ENCODE measurements at regions not wholly inside any gene's neighbourhood (a gene's known extent, or its start where the extent isn't known, plus 50 kb on each side); places are given as distances from the start of the nearest gene placed in this dataset.

DNA sequence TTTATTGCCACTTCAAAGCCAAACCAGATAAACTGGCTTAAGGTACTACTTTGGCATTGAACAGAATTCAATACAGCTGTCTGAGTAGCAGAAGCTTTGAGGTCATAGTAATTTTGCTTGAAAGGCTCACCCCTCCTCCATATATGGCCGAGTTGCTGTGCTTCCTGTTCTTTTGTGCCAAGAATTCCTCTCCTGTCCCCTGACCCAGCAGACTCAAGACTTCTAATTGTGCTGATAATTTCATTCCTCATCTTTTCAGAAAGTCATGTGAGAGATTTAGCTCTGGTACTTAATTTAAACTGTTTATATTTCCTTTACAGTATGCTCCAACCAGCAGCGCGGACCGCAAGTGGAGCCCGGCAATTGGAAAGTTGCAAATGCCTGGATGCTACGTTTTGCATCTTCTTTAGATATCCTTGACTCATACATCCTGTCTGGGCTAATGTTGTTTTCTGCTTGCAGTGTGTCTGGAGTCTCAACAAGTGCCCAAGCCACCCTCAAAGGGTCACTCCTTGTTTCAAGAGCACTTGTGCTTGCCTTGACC is 373.4 kb downstream of the PDGFC start:
- Histone ChIP-seq H3K36me3 (ENCODE audit: insufficient read depth) (no peaks in the 10 kb centered on the region), H3K4me3 (ENCODE audit: low read depth, low read length) (no peak overlapping the region), H3K27ac (ENCODE audit: low read depth) (no peak overlapping the region), H3K4me1 (ENCODE audit: insufficient read depth) (peaks cover 2% of the 10 kb centered on the region)
- DNase-seq (ENCODE audit: extremely low spot score): no peak
- 21% methylated on average over 6 of the region's 6 CpGs for WGBS

DNA sequence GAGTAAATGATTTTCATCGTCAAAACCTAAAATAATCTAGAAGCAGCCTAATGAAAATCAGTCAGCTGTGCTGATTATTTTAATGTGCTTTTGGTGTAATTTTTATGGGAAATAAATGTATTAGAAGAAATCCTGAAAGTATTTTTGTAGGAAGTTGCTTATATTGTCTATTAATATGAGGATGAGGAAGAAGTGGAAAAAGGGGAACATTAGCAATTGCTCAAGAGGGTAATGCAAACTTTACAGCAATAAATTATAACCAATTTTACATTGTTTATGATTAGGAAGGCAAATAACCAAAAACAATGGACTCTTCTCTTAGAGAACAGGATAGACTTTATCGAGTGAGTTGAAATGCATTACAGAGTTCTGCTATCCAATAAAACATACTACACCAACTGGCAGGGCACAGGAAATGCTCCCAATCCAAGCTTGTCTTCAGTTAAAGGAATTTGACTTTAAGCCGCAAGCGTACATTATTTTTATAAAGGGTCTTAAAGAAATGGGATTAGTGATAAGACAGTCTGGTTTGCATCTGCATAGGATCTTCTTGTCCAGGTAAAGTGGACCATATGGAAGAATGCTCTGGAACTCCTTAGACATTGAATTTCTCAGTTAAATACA is 374.8 kb downstream of the PDGFC start:
- DNase-seq (ENCODE audit: extremely low spot score): no peak
- H3K27ac ChIP-seq (ENCODE audit: low read depth): no peak overlapping the region
- WGBS: 74% methylated on average over 4 of the region's 4 CpGs

DNA sequence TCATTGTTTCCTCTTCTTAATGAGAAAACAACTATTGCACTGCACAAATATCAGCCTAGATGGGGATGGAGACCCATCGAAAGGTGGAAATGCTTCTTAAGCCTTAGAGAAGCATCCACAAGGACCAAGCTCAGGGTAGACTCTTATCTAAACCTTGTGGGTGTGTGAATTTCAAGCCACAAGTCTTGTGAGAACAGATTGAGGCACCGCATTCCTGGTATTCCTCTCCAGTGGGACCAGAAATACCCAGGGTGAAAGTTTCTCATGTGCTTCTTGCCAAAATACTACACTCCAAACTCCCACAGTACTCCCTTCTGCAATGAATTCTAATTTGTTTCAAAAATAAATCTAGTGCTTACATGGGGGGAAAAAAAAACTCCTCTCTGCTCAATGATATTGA is 375.6 kb downstream of the PDGFC start:
- WGBS: 80% methylated on average over 2 of the region's 2 CpGs
- DNase-seq (ENCODE audit: extremely low spot score): no peak
- H3K27ac ChIP-seq (ENCODE audit: low read depth): no peak overlapping the region

More for the DNA sequence above, 374.8 kb downstream of the PDGFC start:
- peaks cover 2% of the 10 kb centered on the region for H3K4me1 ChIP-seq (ENCODE audit: insufficient read depth)
- no peak overlapping the region for H3K4me3 ChIP-seq (ENCODE audit: low read depth, low read length)
- H3K36me3 ChIP-seq (ENCODE audit: insufficient read depth): no peaks in the 10 kb centered on the region

DNA sequence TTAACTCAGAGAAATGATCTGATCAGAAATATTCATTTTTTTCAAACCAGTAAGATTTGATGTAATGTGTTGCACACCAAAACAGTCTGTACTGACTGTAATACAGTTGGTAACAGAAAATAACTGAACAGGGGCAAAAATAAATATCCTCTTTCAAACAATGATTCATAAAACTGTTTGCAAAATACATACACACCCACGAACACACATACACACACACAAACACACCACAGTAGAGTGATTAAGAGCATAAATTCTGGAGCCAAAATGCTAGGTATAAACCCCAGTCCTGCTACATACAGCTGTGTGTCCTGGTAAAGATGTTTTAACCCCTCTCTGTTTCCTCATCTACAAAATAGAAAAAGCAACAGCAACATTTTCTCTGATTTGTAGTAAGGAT is 376.6 kb downstream of the PDGFC start:
- Histone ChIP-seq H3K4me3 (ENCODE audit: low read depth, low read length) (no peak overlapping the region), H3K4me1 (ENCODE audit: insufficient read depth) (peaks cover 2% of the 10 kb centered on the region), H3K27ac (ENCODE audit: low read depth) (no peak overlapping the region), H3K36me3 (ENCODE audit: insufficient read depth) (no peaks in the 10 kb centered on the region)
- no peak for DNase-seq (ENCODE audit: extremely low spot score)
- WGBS: 31% methylated on average over 1 of the region's 1 CpG

More for the DNA sequence above, 375.6 kb downstream of the PDGFC start:
- no peak overlapping the region for H3K4me3 ChIP-seq (ENCODE audit: low read depth, low read length)
- H3K36me3 ChIP-seq (ENCODE audit: insufficient read depth): no peaks in the 10 kb centered on the region
- peaks cover 2% of the 10 kb centered on the region for H3K4me1 ChIP-seq (ENCODE audit: insufficient read depth)

DNA sequence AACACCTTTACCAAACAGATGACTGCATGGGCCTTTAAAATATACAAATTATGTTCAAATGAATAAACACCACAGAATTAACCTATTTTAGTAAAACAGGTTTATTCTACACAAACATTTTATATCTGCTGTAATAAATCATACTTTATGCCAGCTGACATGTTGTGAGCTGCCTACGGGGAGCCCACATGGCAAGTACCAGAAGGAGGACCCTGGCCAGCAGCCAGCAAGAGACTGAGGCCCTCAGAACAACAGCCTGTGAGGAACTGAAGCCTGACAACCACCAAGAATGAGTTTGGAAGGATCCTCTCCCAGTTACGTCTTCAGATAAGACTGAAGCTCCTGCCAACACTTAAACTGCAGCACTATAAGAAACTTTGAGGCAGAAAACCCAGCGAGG is 377.0 kb downstream of the PDGFC start:
- no peak for DNase-seq (ENCODE audit: extremely low spot score)
- WGBS: 19% methylated on average over 3 of the region's 3 CpGs
- Histone ChIP-seq H3K36me3 (ENCODE audit: insufficient read depth) (no peaks in the 10 kb centered on the region), H3K4me3 (ENCODE audit: low read depth, low read length) (no peak overlapping the region), H3K4me1 (ENCODE audit: insufficient read depth) (peaks cover 2% of the 10 kb centered on the region), H3K27ac (ENCODE audit: low read depth) (no peak overlapping the region)

DNA sequence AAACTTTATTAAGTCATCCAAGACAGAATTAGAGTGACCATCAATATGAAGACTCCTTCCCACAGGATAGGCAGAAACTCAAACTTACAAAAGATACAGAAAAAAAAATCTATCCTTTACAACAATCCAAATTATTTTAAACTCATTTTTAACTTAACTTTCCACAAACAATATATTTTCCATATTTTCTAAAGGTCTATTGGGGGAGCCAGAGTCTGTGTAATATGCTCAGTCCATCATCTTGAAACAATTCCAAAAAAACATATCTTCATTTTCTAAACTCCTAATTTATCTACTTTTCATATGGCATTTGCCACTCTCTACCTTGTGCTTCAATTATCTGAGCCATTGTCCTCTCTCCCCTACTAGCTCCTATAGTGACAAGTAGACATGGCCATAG is 378.1 kb downstream of the PDGFC start:
- Histone ChIP-seq H3K27ac (ENCODE audit: low read depth) (no peak overlapping the region), H3K4me3 (ENCODE audit: low read depth, low read length) (no peak overlapping the region), H3K4me1 (ENCODE audit: insufficient read depth) (peaks cover 2% of the 10 kb centered on the region), H3K36me3 (ENCODE audit: insufficient read depth) (no peaks in the 10 kb centered on the region)
- no peak for DNase-seq (ENCODE audit: extremely low spot score)

DNA sequence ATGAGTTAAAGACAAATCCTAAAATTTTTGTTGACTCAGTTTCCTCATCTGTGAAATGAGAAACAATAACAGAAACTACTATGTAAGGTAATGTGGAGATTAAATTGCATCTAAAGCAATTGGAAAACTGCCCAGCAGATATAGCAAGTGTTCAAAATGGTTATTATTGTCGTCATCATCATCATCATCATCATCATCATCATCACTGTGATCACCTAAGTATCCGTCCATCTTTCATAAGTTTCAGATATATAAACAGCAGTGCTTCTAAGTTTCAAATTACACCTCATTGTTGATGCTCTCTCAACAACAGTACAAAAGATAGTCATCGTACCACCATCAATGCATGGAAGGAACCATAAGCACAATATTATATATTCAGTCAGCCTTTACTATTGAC is 379.9 kb downstream of the PDGFC start:
- no peak overlapping the region for H3K4me3 ChIP-seq (ENCODE audit: low read depth, low read length)
- WGBS: 93% methylated on average over 3 of the region's 3 CpGs
- H3K36me3 ChIP-seq (ENCODE audit: insufficient read depth): no peaks in the 10 kb centered on the region
- H3K4me1 ChIP-seq (ENCODE audit: insufficient read depth): peaks cover 2% of the 10 kb centered on the region
- H3K27ac ChIP-seq (ENCODE audit: low read depth): no peak overlapping the region
- no peak for DNase-seq (ENCODE audit: extremely low spot score)

DNA sequence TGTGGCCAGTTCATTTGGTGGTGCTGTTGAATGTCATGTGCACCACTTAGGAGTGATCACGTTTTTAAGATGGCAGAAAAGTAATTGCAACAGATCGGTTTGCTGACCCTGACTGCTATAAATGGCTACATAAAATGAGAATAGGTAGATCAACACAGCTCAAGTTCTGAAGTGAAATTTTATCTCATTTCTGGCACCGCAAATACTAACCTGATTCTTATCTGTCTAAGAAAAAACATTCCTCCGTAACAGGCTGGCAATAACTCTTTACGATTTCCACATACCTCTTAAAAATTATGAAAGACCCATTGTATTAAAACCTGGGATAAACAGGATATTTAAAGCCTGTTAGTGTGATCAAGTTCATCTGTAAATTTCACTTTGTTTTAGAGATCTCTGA is 387.5 kb downstream of the PDGFC start:
- H3K27ac ChIP-seq (ENCODE audit: low read depth): no peak overlapping the region
- WGBS: 66% methylated on average over 5 of the region's 5 CpGs
- no peak for DNase-seq (ENCODE audit: extremely low spot score)
- H3K4me1 ChIP-seq (ENCODE audit: insufficient read depth): no peaks in the 10 kb centered on the region
- H3K4me3 ChIP-seq (ENCODE audit: low read depth, low read length): no peak overlapping the region
- peaks cover 2% of the 10 kb centered on the region for H3K36me3 ChIP-seq (ENCODE audit: insufficient read depth)

DNA sequence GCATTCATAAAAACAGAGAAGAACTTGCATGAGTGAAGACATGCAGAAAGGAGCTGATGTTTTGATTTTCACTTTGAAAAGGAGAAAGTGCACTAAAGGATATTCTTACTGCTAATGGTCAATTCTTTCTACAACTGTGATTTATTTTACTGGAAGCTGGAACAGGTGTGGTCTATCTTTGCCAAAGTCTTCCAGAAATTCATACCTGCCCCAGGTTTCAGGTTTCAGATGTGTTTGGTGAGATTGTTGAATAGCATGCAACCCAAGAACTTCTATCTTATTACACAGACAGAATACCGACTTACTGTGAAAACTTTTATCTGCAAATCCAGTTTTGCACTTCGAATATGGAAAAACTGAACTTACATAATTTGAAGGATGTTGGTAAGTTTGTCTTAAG is 388.3 kb downstream of the PDGFC start:
- WGBS: 83% methylated on average over 2 of the region's 2 CpGs
- Histone ChIP-seq H3K4me1 (ENCODE audit: insufficient read depth) (no peaks in the 10 kb centered on the region), H3K27ac (ENCODE audit: low read depth) (no peak overlapping the region), H3K36me3 (ENCODE audit: insufficient read depth) (peaks cover 2% of the 10 kb centered on the region), H3K4me3 (ENCODE audit: low read depth, low read length) (no peak overlapping the region)
- no peak for DNase-seq (ENCODE audit: extremely low spot score)

DNA sequence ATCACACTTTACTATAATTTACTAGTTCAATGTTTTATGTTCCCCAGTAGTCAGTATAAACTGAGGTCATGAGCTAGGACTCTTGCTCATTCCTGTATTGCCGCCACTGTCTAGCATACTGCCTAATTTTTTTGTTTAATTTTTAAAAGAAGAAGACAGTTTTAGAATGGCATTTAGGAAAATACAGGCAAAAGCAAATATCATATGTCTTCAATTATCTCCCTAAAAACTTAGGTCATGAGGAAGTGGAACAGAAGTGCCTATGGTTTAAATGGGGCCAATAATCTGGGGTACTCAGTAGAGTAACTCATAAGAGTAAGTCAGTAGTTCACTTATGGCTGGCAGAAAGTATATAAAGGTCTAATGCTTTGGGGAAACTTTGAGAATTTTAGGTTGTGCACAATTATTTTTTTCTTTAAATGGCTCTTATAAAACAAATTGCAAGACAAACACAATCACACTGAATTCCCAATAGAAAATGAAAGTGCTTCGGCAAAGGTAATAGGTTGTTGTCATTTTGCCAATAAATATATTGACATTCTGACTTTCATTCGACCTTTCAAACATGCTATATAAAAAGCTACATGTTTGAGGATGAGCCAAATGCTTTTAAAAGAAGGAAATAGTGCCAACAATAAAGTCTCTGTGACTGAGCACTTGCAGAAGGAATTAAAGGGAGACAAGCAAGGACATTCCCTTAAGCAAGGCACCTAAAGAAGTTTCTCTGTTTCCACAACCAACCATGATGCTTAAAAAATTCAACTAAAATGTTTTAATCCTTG is 390.1 kb downstream of the PDGFC start:
- no peaks in the 10 kb centered on the region for H3K4me1 ChIP-seq (ENCODE audit: insufficient read depth)
- WGBS: 49% methylated on average over 3 of the region's 3 CpGs
- no peak overlapping the region for H3K27ac ChIP-seq (ENCODE audit: low read depth)
- H3K4me3 ChIP-seq (ENCODE audit: low read depth, low read length): no peak overlapping the region
- no peak for DNase-seq (ENCODE audit: extremely low spot score)
- H3K36me3 ChIP-seq (ENCODE audit: insufficient read depth): peaks cover 2% of the 10 kb centered on the region

DNA sequence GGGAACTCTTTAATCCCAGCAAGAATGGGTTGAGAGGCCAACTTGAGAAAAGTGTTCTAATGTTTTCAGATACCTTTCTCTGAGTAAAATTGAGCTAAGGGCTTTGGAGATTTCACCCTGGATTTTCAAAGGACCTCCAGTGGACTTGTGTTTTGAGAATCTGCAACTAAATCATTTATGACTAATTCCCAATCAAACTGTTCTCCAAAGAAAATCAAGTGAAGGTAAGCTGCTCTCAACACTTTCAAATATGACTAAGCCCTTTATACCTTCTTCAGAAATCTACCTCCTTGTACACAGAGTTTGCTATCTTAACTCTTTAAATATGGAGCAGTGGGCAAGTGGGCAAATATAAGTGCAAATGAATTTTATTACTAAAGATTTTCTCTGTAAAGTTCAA is 392.9 kb downstream of the PDGFC start:
- no peaks in the 10 kb centered on the region for H3K4me1 ChIP-seq (ENCODE audit: insufficient read depth)
- H3K27ac ChIP-seq (ENCODE audit: low read depth): no peak overlapping the region
- no peak overlapping the region for H3K4me3 ChIP-seq (ENCODE audit: low read depth, low read length)
- H3K36me3 ChIP-seq (ENCODE audit: insufficient read depth): peaks cover 2% of the 10 kb centered on the region
- no peak for DNase-seq (ENCODE audit: extremely low spot score)

DNA sequence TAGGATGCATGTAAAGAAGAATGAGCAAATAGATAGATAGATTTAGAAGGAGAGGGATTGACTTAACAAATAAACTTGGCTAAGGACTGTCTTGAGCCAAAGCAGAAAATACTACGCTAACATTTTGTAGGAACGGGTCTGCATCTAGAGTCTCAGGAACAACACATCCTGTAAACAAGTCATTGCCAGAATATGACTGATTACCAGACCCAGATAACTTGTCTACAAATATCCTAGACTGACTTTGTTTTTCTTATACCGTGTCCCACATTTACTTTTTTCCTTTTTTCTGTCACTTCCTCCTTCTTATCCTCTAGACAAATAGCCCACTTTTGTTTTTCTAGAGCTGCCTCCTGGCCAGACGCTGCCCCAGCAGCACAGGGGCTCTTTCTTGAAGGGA is 393.6 kb downstream of the PDGFC start:
- DNase-seq (ENCODE audit: extremely low spot score): no peak
- WGBS: 64% methylated on average over 4 of the region's 4 CpGs
- H3K36me3 ChIP-seq (ENCODE audit: insufficient read depth): peaks cover 2% of the 10 kb centered on the region
- H3K4me3 ChIP-seq (ENCODE audit: low read depth, low read length): no peak overlapping the region
- no peaks in the 10 kb centered on the region for H3K4me1 ChIP-seq (ENCODE audit: insufficient read depth)
- no peak overlapping the region for H3K27ac ChIP-seq (ENCODE audit: low read depth)

DNA sequence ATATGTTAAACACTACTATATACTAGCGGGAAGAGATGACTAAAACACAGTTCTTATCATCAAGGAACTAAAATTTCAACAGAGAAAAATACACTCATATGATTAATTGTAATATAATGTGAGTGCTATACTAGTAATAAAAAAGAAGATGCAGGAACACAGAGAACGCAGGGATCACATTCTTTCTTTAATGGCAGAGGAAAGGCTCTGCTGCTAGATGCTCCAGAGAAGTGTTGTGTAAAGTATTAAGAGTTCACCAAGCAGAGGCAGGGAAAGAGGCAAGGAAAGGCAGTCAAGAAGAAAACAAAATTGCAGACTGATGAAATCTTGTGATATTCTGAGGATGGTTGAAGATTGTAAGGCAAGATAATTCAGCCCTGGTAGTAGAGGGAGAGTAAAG is 394.7 kb downstream of the PDGFC start:
- no peak for DNase-seq (ENCODE audit: extremely low spot score)
- 70% methylated on average over 2 of the region's 2 CpGs for WGBS
- H3K36me3 ChIP-seq (ENCODE audit: insufficient read depth): peaks cover 2% of the 10 kb centered on the region
- no peak overlapping the region for H3K4me3 ChIP-seq (ENCODE audit: low read depth, low read length)
- H3K4me1 ChIP-seq (ENCODE audit: insufficient read depth): no peaks in the 10 kb centered on the region
- no peak overlapping the region for H3K27ac ChIP-seq (ENCODE audit: low read depth)

DNA sequence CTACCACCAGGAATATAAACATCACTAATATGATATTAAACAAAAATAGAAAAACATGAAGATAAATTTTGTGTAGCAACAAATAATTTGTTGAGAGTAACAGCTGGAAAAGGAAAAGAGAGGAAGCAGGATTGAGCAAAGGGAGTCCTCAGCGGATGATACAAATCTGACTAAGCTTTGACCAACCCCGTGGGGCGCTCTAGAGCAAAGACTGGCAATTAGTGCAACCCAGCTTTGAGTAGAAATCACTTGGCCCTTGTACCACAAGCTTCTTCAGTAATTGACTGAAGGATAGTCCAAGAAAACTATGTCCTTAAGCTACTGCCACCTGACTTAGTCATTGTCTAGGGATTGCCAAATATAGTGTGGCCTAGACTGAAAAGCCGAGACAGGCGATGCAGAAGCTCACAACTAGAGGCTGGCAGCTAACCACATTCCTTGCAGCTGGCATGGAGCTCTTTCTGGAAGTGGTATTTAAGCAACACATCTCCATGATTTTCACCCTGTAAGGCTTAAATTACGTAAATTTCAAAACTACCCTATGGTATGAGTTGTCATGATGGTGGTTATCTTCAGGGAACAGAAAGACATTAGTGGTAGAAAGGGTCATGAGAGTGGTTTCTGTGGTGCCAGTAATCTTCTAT is 396.0 kb downstream of the PDGFC start:
- no peaks in the 10 kb centered on the region for H3K4me1 ChIP-seq (ENCODE audit: insufficient read depth)
- H3K4me3 ChIP-seq (ENCODE audit: low read depth, low read length): no peak overlapping the region
- no peaks in the 10 kb centered on the region for H3K36me3 ChIP-seq (ENCODE audit: insufficient read depth)
- WGBS: 88% methylated on average over 6 of the region's 6 CpGs
- DNase-seq (ENCODE audit: extremely low spot score): no peak
- H3K27ac ChIP-seq (ENCODE audit: low read depth): no peak overlapping the region

Data from urinary bladder (tissue), 3 donors.